SK-N-SH treated with all-trans-retinoic acid at 6 μM for 48 hours (cell line): ENCODE measurements at regions not wholly inside any gene's neighbourhood (a gene's known extent, or its start where the extent isn't known, plus 50 kb on each side); places are given as distances from the start of the nearest gene placed in this dataset.

Source experiments
- ATAC-seq: fragments of 200-7000 bp; cut with Tn5 transposase; 3 replicates; pipeline ENCODE4 v1.9.1; 2020; ENCODE audit warnings: mild to moderate bottlenecking, moderate library complexity
- ARNTL ChIP-seq: fragments of 450-650 bp; formaldehyde crosslinking; IDR thresholded peaks from 2 replicates; pipeline ENCODE4 v1.5.0; 2020; ENCODE audit warnings: low read depth, mild to moderate bottlenecking, moderate library complexity, borderline replicate concordance
- BACH2 ChIP-seq: fragments of 250-450 bp; sonication (Bioruptor Pico); IDR thresholded peaks from 2 replicates; pipeline ENCODE4 v1.9.0; 2021; ENCODE audit warnings: mild to moderate bottlenecking, borderline replicate concordance
- ESRRG ChIP-seq: fragments of 250-450 bp; sonication (Bioruptor Pico); IDR thresholded peaks from 2 replicates; pipeline ENCODE4 v1.6.1; 2021; ENCODE audit warnings: mild to moderate bottlenecking
- GLIS3 ChIP-seq: fragments of 250-450 bp; sonication (Bioruptor Pico); IDR thresholded peaks from 2 replicates; pipeline ENCODE4 v1.5.0; 2020; ENCODE audit warnings: mild to moderate bottlenecking, moderate library complexity
- ISL1 ChIP-seq: fragments of 250-450 bp; sonication (Bioruptor Pico); IDR thresholded peaks from 2 replicates; pipeline ENCODE4 v2.1.2; 2022; ENCODE audit warnings: mild to moderate bottlenecking, moderate library complexity
- OSR1 ChIP-seq: fragments of 250-450 bp; sonication (Bioruptor Pico); IDR thresholded peaks from 2 replicates; pipeline ENCODE4 v1.8.0; 2022; ENCODE audit warnings: moderate library complexity, mild to moderate bottlenecking, inconsistent platforms
- POU6F1 ChIP-seq: fragments of 250-450 bp; sonication (Bioruptor Pico); IDR thresholded peaks from 2 replicates; pipeline ENCODE4 v1.8.0; 2021; ENCODE audit warnings: low read depth, mild to moderate bottlenecking, moderate library complexity, borderline replicate concordance
- PPARA ChIP-seq: fragments of 250-450 bp; sonication (Bioruptor Pico); IDR thresholded peaks from 2 replicates; pipeline ENCODE4 v1.5.0; 2020; ENCODE audit warnings: mild to moderate bottlenecking, borderline replicate concordance
- SNAI2 ChIP-seq: fragments of 250-450 bp; sonication (Bioruptor Pico); IDR thresholded peaks from 2 replicates; pipeline ENCODE4 v1.5.0; 2020; ENCODE audit warnings: mild to moderate bottlenecking, moderate library complexity
- TCF4 ChIP-seq: fragments of 250-450 bp; sonication (Bioruptor Pico); IDR thresholded peaks from 2 replicates; pipeline ENCODE4 v1.8.0; 2021; ENCODE audit warnings: mild to moderate bottlenecking, moderate library complexity, borderline replicate concordance
- TOX ChIP-seq: fragments of 250-450 bp; sonication (Bioruptor Pico); IDR thresholded peaks from 2 replicates; pipeline ENCODE4 v1.8.0; 2021; ENCODE audit warnings: mild to moderate bottlenecking, moderate library complexity, borderline replicate concordance
- ZC3H10 ChIP-seq: fragments of 250-450 bp; sonication (Bioruptor Pico); IDR thresholded peaks from 2 replicates; pipeline ENCODE4 v1.5.1; 2021; ENCODE audit warnings: mild to moderate bottlenecking, moderate library complexity
- ZFP3 ChIP-seq: fragments of 250-450 bp; sonication (Bioruptor Pico); IDR thresholded peaks from 2 replicates; pipeline ENCODE4 v1.5.0; 2020; ENCODE audit warnings: mild to moderate bottlenecking, moderate library complexity
- ZFP30 ChIP-seq: fragments of 450-650 bp; formaldehyde crosslinking; IDR thresholded peaks from 2 replicates; pipeline ENCODE4 v1.5.0; 2022; ENCODE audit warnings: mild to moderate bottlenecking, moderate library complexity
- ZNF70 ChIP-seq: fragments of 450-650 bp; formaldehyde crosslinking; IDR thresholded peaks from 2 replicates; pipeline ENCODE4 v1.5.0; 2020; ENCODE audit warnings: mild to moderate bottlenecking, moderate library complexity
- ZNF8 ChIP-seq: fragments of 450-650 bp; formaldehyde crosslinking; IDR thresholded peaks from 2 replicates; pipeline ENCODE4 v1.5.0; 2020; ENCODE audit warnings: mild to moderate bottlenecking, moderate library complexity
- TF ChIP-seq, protein P1 (sequence below): fragments of 250-450 bp; sonication (Bioruptor Pico); IDR thresholded peaks from 2 replicates; pipeline ENCODE4 v1.8.0; 2020; ENCODE audit warnings: mild to moderate bottlenecking, moderate library complexity, borderline replicate concordance
- TF ChIP-seq, protein P2 (sequence below): fragments of 250-450 bp; sonication (Bioruptor Pico); IDR thresholded peaks from 2 replicates; pipeline ENCODE4 v1.5.1; 2020; ENCODE audit warnings: low read depth, mild to moderate bottlenecking, moderate library complexity
- TF ChIP-seq, protein P3 (sequence below): fragments of 250-450 bp; sonication (Bioruptor Pico); IDR thresholded peaks from 2 replicates; pipeline ENCODE4 v1.5.1; 2021; ENCODE audit warnings: mild to moderate bottlenecking, moderate library complexity
- TF ChIP-seq, protein P4 (sequence below): fragments of 250-450 bp; sonication (Bioruptor Pico); IDR thresholded peaks from 2 replicates; pipeline ENCODE4 v1.5.0; 2020; ENCODE audit warnings: mild to moderate bottlenecking, moderate library complexity

DNA sequence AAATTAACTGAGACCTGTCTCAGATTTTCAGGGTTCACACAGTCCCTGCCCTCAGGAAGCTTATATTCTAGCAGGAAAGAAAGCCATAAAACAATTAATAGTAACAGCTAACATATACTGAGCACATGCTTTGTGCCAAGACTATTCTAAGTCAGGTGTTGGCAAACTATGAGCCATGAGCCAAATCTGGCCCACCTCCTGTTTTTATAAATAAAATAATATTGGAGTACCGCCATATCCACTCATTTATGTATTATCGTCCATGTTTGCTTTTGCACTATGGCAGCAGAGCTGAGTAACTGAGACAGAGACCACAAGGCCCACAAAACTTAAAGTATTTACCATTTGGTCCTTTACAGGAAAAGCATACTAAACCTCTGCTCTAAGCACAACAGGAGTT is 83.3 kb upstream of the TRIO start (continued):
- TF ChIP-seq, protein P1, sequence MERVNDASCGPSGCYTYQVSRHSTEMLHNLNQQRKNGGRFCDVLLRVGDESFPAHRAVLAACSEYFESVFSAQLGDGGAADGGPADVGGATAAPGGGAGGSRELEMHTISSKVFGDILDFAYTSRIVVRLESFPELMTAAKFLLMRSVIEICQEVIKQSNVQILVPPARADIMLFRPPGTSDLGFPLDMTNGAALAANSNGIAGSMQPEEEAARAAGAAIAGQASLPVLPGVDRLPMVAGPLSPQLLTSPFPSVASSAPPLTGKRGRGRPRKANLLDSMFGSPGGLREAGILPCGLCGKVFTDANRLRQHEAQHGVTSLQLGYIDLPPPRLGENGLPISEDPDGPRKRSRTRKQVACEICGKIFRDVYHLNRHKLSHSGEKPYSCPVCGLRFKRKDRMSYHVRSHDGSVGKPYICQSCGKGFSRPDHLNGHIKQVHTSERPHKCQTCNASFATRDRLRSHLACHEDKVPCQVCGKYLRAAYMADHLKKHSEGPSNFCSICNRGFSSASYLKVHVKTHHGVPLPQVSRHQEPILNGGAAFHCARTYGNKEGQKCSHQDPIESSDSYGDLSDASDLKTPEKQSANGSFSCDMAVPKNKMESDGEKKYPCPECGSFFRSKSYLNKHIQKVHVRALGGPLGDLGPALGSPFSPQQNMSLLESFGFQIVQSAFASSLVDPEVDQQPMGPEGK: no peak
- TF ChIP-seq, protein P2, sequence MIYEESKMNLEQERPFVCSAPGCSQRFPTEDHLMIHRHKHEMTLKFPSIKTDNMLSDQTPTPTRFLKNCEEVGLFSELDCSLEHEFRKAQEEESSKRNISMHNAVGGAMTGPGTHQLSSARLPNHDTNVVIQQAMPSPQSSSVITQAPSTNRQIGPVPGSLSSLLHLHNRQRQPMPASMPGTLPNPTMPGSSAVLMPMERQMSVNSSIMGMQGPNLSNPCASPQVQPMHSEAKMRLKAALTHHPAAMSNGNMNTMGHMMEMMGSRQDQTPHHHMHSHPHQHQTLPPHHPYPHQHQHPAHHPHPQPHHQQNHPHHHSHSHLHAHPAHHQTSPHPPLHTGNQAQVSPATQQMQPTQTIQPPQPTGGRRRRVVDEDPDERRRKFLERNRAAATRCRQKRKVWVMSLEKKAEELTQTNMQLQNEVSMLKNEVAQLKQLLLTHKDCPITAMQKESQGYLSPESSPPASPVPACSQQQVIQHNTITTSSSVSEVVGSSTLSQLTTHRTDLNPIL: no peak
- TF ChIP-seq TOX (CRISPR knock-in tag): no peak

GRCh38 chr5:14057289-14057688 is 85.9 kb upstream of the TRIO start:
- no peak for ATAC-seq
- TF ChIP-seq, protein P2: no peak
- TF ChIP-seq POU6F1 (no peak), ZNF8 (CRISPR knock-in tag) (no peak), ISL1 (CRISPR knock-in tag) (no peak), ZNF70 (CRISPR knock-in tag) (no peak), TCF4 (CRISPR knock-in tag) (no peak), OSR1 (CRISPR knock-in tag) (no peak), ARNTL (CRISPR knock-in tag) (no peak)

- ATAC-seq: no peak
- TF ChIP-seq BACH2 (no peak), SNAI2 (CRISPR knock-in tag) (no peak), ARNTL (CRISPR knock-in tag) (no peak), ESRRG (CRISPR knock-in tag) (no peak), ZFP3 (CRISPR knock-in tag) (no peak), POU6F1 (no peak), GLIS3 (CRISPR knock-in tag) (no peak), ISL1 (CRISPR knock-in tag) (no peak), ZFP30 (no peak), PPARA (no peak), TCF4 (CRISPR knock-in tag) (no peak), OSR1 (CRISPR knock-in tag) (no peak), ZC3H10 (no peak), ZNF8 (CRISPR knock-in tag) (no peak)
- TF ChIP-seq, protein P3, sequence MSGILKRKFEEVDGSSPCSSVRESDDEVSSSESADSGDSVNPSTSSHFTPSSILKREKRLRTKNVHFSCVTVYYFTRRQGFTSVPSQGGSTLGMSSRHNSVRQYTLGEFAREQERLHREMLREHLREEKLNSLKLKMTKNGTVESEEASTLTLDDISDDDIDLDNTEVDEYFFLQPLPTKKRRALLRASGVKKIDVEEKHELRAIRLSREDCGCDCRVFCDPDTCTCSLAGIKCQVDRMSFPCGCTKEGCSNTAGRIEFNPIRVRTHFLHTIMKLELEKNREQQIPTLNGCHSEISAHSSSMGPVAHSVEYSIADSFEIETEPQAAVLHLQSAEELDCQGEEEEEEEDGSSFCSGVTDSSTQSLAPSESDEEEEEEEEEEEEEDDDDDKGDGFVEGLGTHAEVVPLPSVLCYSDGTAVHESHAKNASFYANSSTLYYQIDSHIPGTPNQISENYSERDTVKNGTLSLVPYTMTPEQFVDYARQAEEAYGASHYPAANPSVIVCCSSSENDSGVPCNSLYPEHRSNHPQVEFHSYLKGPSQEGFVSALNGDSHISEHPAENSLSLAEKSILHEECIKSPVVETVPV: no peak
- TF ChIP-seq, protein P2: no peak
- TF ChIP-seq, protein P4, sequence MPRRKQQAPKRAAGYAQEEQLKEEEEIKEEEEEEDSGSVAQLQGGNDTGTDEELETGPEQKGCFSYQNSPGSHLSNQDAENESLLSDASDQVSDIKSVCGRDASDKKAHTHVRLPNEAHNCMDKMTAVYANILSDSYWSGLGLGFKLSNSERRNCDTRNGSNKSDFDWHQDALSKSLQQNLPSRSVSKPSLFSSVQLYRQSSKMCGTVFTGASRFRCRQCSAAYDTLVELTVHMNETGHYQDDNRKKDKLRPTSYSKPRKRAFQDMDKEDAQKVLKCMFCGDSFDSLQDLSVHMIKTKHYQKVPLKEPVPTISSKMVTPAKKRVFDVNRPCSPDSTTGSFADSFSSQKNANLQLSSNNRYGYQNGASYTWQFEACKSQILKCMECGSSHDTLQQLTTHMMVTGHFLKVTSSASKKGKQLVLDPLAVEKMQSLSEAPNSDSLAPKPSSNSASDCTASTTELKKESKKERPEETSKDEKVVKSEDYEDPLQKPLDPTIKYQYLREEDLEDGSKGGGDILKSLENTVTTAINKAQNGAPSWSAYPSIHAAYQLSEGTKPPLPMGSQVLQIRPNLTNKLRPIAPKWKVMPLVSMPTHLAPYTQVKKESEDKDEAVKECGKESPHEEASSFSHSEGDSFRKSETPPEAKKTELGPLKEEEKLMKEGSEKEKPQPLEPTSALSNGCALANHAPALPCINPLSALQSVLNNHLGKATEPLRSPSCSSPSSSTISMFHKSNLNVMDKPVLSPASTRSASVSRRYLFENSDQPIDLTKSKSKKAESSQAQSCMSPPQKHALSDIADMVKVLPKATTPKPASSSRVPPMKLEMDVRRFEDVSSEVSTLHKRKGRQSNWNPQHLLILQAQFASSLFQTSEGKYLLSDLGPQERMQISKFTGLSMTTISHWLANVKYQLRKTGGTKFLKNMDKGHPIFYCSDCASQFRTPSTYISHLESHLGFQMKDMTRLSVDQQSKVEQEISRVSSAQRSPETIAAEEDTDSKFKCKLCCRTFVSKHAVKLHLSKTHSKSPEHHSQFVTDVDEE (CRISPR knock-in tag): no peak
These were observed 87.1 kb upstream of the TRIO start for GRCh38 chr5:14056039-14056438.
